Muscle of leg (tissue), 3 donors: ENCODE measurements at regions not wholly inside any gene's neighbourhood (a gene's known extent, or its start where the extent isn't known, plus 50 kb on each side); places are given as distances from the start of the nearest gene placed in this dataset.

Source experiments
- DNase-seq: peaks from one replicate; pipeline ENCODE4 v3.0.0; 2013
- H3K27ac ChIP-seq: one replicate; pipeline ENCODE4 v1.5.1; 2013; ENCODE audit warnings: mild to moderate bottlenecking, low read length, control low read depth
- H3K27me3 ChIP-seq: one replicate; pipeline ENCODE4 v1.6.1; 2013; ENCODE audit warnings: low read length; ENCODE audit not compliant: control insufficient read depth, insufficient read depth
- H3K36me3 ChIP-seq: one replicate; pipeline ENCODE4 v1.6.1; 2013; ENCODE audit warnings: low read length; ENCODE audit not compliant: control insufficient read depth, insufficient read depth
- H3K4me1 ChIP-seq: one replicate; pipeline ENCODE4 v1.6.1; 2013; ENCODE audit warnings: low read length; ENCODE audit not compliant: control insufficient read depth, insufficient read depth
- H3K4me3 ChIP-seq: one replicate; pipeline ENCODE4 v1.5.1; 2013; ENCODE audit warnings: low read length, control low read depth
- H3K9me3 ChIP-seq: replicated peaks from 2 replicates; pipeline ENCODE4 v1.6.1; 2013; ENCODE audit warnings: low read depth, low read length; ENCODE audit not compliant: control insufficient read depth
- WGBS: methylation state at CpG from one replicate; pipeline ENCODE4 v1.1.5; 2013; ENCODE audit warnings: missing lambda C conversion rate; ENCODE audit not compliant: insufficient coverage; 5-methylcytosine and 5-hydroxymethylcytosine counted together

- H3K27ac ChIP-seq, result no peak overlapping the region
- no peak overlapping the region for H3K4me3 ChIP-seq
- WGBS, result 85% methylated on average over 2 of the region's 6 CpGs
- no peak for DNase-seq
- H3K4me1 ChIP-seq, result no peaks in the 10 kb centered on the region
- H3K36me3 ChIP-seq, result no peaks in the 10 kb centered on the region
- H3K27me3 ChIP-seq, result peaks cover 3% of the 10 kb centered on the region
- H3K9me3 ChIP-seq, result no peaks in the 10 kb centered on the region
These were observed 125.0 kb downstream of the UNC5CL start for GRCh38 chr6:40914005-40914404.

- no peaks in the 10 kb centered on the region for H3K4me1 ChIP-seq
- H3K27ac ChIP-seq, result no peak overlapping the region
- H3K4me3 ChIP-seq, result no peak overlapping the region
- 47% methylated on average over 8 of the region's 9 CpGs for WGBS
- no peaks in the 10 kb centered on the region for H3K36me3 ChIP-seq
- DNase-seq, result peak; percentile 61
- no peaks in the 10 kb centered on the region for H3K9me3 ChIP-seq
- peaks cover 2% of the 10 kb centered on the region for H3K27me3 ChIP-seq
These were observed 126.7 kb downstream of the UNC5CL start for GRCh38 chr6:40912158-40912946.

- H3K36me3 ChIP-seq, result no peaks in the 10 kb centered on the region
- no peaks in the 10 kb centered on the region for H3K4me1 ChIP-seq
- no peak overlapping the region for H3K27ac ChIP-seq
- H3K9me3 ChIP-seq, result no peaks in the 10 kb centered on the region
- no peak for DNase-seq
- 92% methylated on average over 2 of the region's 2 CpGs for WGBS
- H3K27me3 ChIP-seq, result no peaks in the 10 kb centered on the region
- H3K4me3 ChIP-seq, result no peak overlapping the region
These were observed 128.6 kb downstream of the UNC5CL start for GRCh38 chr6:40910260-40910893.

GRCh38 chr6:40909811-40910210, 129.2 kb downstream of the UNC5CL start:
- H3K27me3 ChIP-seq, result no peaks in the 10 kb centered on the region
- no peaks in the 10 kb centered on the region for H3K9me3 ChIP-seq
- 67% methylated on average over 1 of the region's 1 CpG for whole genome bisulfite sequencing
- H3K27ac ChIP-seq, result no peak overlapping the region
- H3K4me3 ChIP-seq, result no peak overlapping the region
- no peaks in the 10 kb centered on the region for H3K4me1 ChIP-seq
- DNase-seq, result no peak
- no peaks in the 10 kb centered on the region for H3K36me3 ChIP-seq

- Histone ChIP-seq H3K36me3 (no peaks in the 10 kb centered on the region), H3K4me1 (no peaks in the 10 kb centered on the region), H3K9me3 (no peaks in the 10 kb centered on the region), H3K4me3 (no peak overlapping the region), H3K27me3 (no peaks in the 10 kb centered on the region), H3K27ac (no peak overlapping the region)
- WGBS, result 19% methylated on average over 3 of the region's 4 CpGs
- DNase-seq, result peak; percentile 54
These were observed 131.8 kb downstream of the UNC5CL start for GRCh38 chr6:40907198-40907701.

- no peak for DNase-seq
- no peaks in the 10 kb centered on the region for H3K36me3 ChIP-seq
- no peak overlapping the region for H3K27ac ChIP-seq
- no peaks in the 10 kb centered on the region for H3K4me1 ChIP-seq
- no peaks in the 10 kb centered on the region for H3K27me3 ChIP-seq
- no peaks in the 10 kb centered on the region for H3K9me3 ChIP-seq
- WGBS, result no CpG with 5 or more reads among the region's 3 CpGs
- H3K4me3 ChIP-seq, result no peak overlapping the region
These were observed 132.3 kb downstream of the UNC5CL start for GRCh38 chr6:40906759-40907158.

GRCh38 chr6:40904583-40905194, 134.3 kb downstream of the UNC5CL start:
- whole genome bisulfite sequencing, result no CpG with 5 or more reads among the region's 2 CpGs
- H3K4me1 ChIP-seq, result peaks cover 5% of the 10 kb centered on the region
- no peak overlapping the region for H3K4me3 ChIP-seq
- H3K27me3 ChIP-seq, result no peaks in the 10 kb centered on the region
- DNase-seq, result no peak
- no peaks in the 10 kb centered on the region for H3K9me3 ChIP-seq
- H3K36me3 ChIP-seq, result no peaks in the 10 kb centered on the region
- H3K27ac ChIP-seq, result no peak overlapping the region

GRCh38 chr6:40903456-40903855, 135.6 kb downstream of the UNC5CL start:
- no peaks in the 10 kb centered on the region for H3K9me3 ChIP-seq
- H3K4me1 ChIP-seq, result peaks cover 5% of the 10 kb centered on the region
- no peak for DNase-seq
- no peaks in the 10 kb centered on the region for H3K27me3 ChIP-seq
- H3K36me3 ChIP-seq, result no peaks in the 10 kb centered on the region
- H3K4me3 ChIP-seq, result no peak overlapping the region
- WGBS, result 83% methylated on average over 1 of the region's 1 CpG
- no peak overlapping the region for H3K27ac ChIP-seq

GRCh38 chr6:40901322-40902055, 137.5 kb downstream of the UNC5CL start:
- H3K4me3 ChIP-seq, result no peak overlapping the region
- 86% methylated on average over 1 of the region's 1 CpG for WGBS
- no peak for DNase-seq

GRCh38 chr6:40900791-40901190, 138.2 kb downstream of the UNC5CL start:
- no peaks in the 10 kb centered on the region for H3K36me3 ChIP-seq
- H3K4me3 ChIP-seq, result no peak overlapping the region
- no peak overlapping the region for H3K27ac ChIP-seq
- H3K27me3 ChIP-seq, result no peaks in the 10 kb centered on the region
- no peaks in the 10 kb centered on the region for H3K9me3 ChIP-seq
- peaks cover 5% of the 10 kb centered on the region for H3K4me1 ChIP-seq
- no peak for DNase-seq
- 71% methylated on average over 3 of the region's 5 CpGs for WGBS

More at GRCh38 chr6:40901322-40902055, 137.5 kb downstream of the UNC5CL start:
- Histone ChIP-seq H3K9me3 (no peaks in the 10 kb centered on the region), H3K36me3 (no peaks in the 10 kb centered on the region), H3K4me1 (peaks cover 5% of the 10 kb centered on the region), H3K27ac (no peak overlapping the region), H3K27me3 (no peaks in the 10 kb centered on the region)
